GM12878 (cell line): ENCODE measurements at regions not wholly inside any gene's neighbourhood (a gene's known extent, or its start where the extent isn't known, plus 50 kb on each side); places are given as distances from the start of the nearest gene placed in this dataset.

ENCODE experiments used
- BCLAF1 ChIP-seq: fragments of 450-650 bp; IDR thresholded peaks from 2 replicates; pipeline ENCODE4 v1.6.1; 2017; ENCODE audit warnings: antibody characterized with exemption, mild to moderate bottlenecking, moderate library complexity
- CEBPZ ChIP-seq: fragments of 150-350 bp; IDR thresholded peaks from 2 replicates; pipeline ENCODE4 v1.6.1; 2016; ENCODE audit warnings: low read depth, low read length
- CTCF ChIP-seq, 3 experiments: IDR thresholded peaks in 2 of 3; conservative IDR thresholded peaks in 1 of 3; 2 replicates each; pipeline ENCODE4 v1.5.1; 2011; ENCODE audit warnings: low read depth in 3 of 3, low read length in 3 of 3, mild to moderate bottlenecking in 3 of 3, control low read depth in 2 of 3, moderate library complexity in 2 of 3, inconsistent platforms in 1 of 3, mixed read lengths in 1 of 3; ENCODE audit not compliant: control insufficient read depth in 2 of 3, insufficient read depth in 1 of 3; ENCODE audit errors: extremely low read depth in 1 of 3
- E4F1 ChIP-seq: fragments of 450-650 bp; IDR thresholded peaks from 2 replicates; pipeline ENCODE4 v1.6.1; 2018; ENCODE audit warnings: borderline replicate concordance, mild to moderate bottlenecking; ENCODE audit not compliant: partially characterized antibody
- EED ChIP-seq: sonication (generic); IDR thresholded peaks from 2 replicates; pipeline ENCODE4 v1.6.1; 2016; ENCODE audit warnings: antibody characterized with exemption, low read depth
- HCFC1 ChIP-seq: fragments of 150-350 bp; IDR thresholded peaks from 2 replicates; pipeline ENCODE4 v1.6.1; 2014; ENCODE audit warnings: low read length
- IRF3 ChIP-seq: fragments of 450-650 bp; IDR thresholded peaks from 2 replicates; pipeline ENCODE4 v1.6.1; 2014; ENCODE audit warnings: mild to moderate bottlenecking
- KAT2A ChIP-seq: conservative IDR thresholded peaks from 2 replicates; pipeline ENCODE4 v1.6.1; 2011; ENCODE audit warnings: low read depth, low read length; ENCODE audit not compliant: control insufficient read depth
- PKNOX1 ChIP-seq: fragments of 450-650 bp; IDR thresholded peaks from 2 replicates; pipeline ENCODE4 v1.6.1; 2016; ENCODE audit warnings: mild to moderate bottlenecking
- RFX5 ChIP-seq: IDR thresholded peaks from 2 replicates; pipeline ENCODE4 v1.6.1; 2011; ENCODE audit warnings: low read depth, low read length, improper control_type of control experiment
- USF2 ChIP-seq: IDR thresholded peaks from 2 replicates; pipeline ENCODE4 v1.6.1; 2011; ENCODE audit warnings: low read depth, low read length, improper control_type of control experiment, borderline replicate concordance
- ZNF24 ChIP-seq: fragments of 450-650 bp; IDR thresholded peaks from 2 replicates; pipeline ENCODE4 v1.6.1; 2017; ENCODE audit warnings: antibody characterized with exemption, mild to moderate bottlenecking

GRCh38 chr2:196453613-196454047 lies 185.9 kb upstream of the CCDC150 start (continued):
- TF ChIP-seq E4F1, result no peak
- no peak for TF ChIP-seq PKNOX1
- TF ChIP-seq BCLAF1, result no peak
- no peak for TF ChIP-seq KAT2A
- no peak for TF ChIP-seq CEBPZ
- TF ChIP-seq ZNF24, result no peak
- no peak for TF ChIP-seq RFX5
- 0 out of 2 replicates have a peak, but pooled peaks have one; percentile 33 for TF ChIP-seq EED
- TF ChIP-seq CTCF (IDR thresholded peaks at IDR 0.05 in 2 of 3, conservative IDR thresholded peaks at IDR 0.05 in 1 of 3; ENCODE audit: control insufficient read depth in 2 of 3, extremely low read depth in 1 of 3, insufficient read depth in 1 of 3, low read depth in 3 of 3, low read length in 3 of 3), result peak; percentile 74 to 81 (median 79)
- no peak for TF ChIP-seq IRF3
- no peak for TF ChIP-seq HCFC1
- TF ChIP-seq USF2, result no peak
